Common myeloid progenitor, CD34-positive (primary cell): ENCODE measurements at regions not wholly inside any gene's neighbourhood (a gene's known extent, or its start where the extent isn't known, plus 50 kb on each side); places are given as distances from the start of the nearest gene placed in this dataset.
"Not testable (repeated sequence)": the region's sequence is repeated elsewhere in the genome, so short reads cannot be mapped to it uniquely, and the experiment has no call there.

ENCODE experiments used
- CTCF ChIA-PET: fragments of 350-600 bp; sonication (Branson Sonifier 250); formaldehyde crosslinking; loops from one replicate; lab custom pipeline; 2021; ENCODE audit warnings: antibody characterized with exemption; lab: Charles Lee
- POLR2A ChIA-PET: fragments of 350-600 bp; sonication (Branson Sonifier 250); formaldehyde crosslinking; loops from one replicate; lab custom pipeline; 2021; ENCODE audit warnings: antibody characterized with exemption; lab: Charles Lee
- DNase-seq, 3 donors: peaks; one replicate each; pipeline versions ENCODE4 v3.0.0 to v3.0.0-alpha.2; 2013
- H3K27ac ChIP-seq, 2 experiments: 1 replicate in 1 of 2; 2 replicates in 1 of 2; pipeline ENCODE4 v1.7.0; 2013; ENCODE audit warnings: inconsistent platforms in 2 of 2, low read length in 2 of 2, mild to moderate bottlenecking in 2 of 2, low read depth in 1 of 2, moderate library complexity in 1 of 2; ENCODE audit not compliant: severe bottlenecking in 2 of 2, insufficient read depth in 1 of 2, poor library complexity in 1 of 2
- H3K27me3 ChIP-seq, 5 experiments: replicated peaks in 2 of 5; 1 replicate in 3 of 5; 2 replicates in 2 of 5; pipeline versions ENCODE4 v1.6.1 to v1.7.0; 2013; ENCODE audit warnings: low read length in 4 of 5, mild to moderate bottlenecking in 2 of 5, moderate library complexity in 2 of 5, inconsistent platforms in 1 of 5; ENCODE audit not compliant: insufficient read depth in 5 of 5, control insufficient read depth in 4 of 5
- H3K36me3 ChIP-seq, 4 experiments: 1 replicate in 2 of 4; 2 replicates in 2 of 4; pipeline versions ENCODE4 v1.6.1 to v1.7.0; 2013; ENCODE audit warnings: low read length in 3 of 4, control low read depth in 1 of 4, mild to moderate bottlenecking in 1 of 4; ENCODE audit not compliant: control insufficient read depth in 4 of 4, insufficient read depth in 4 of 4
- H3K4me1 ChIP-seq, 4 experiments: 1 replicate in 3 of 4; 2 replicates in 1 of 4; pipeline versions ENCODE4 v1.6.1 to v1.7.1; 2013; ENCODE audit warnings: low read length in 3 of 4, mild to moderate bottlenecking in 3 of 4, control low read depth in 1 of 4, inconsistent platforms in 1 of 4, moderate library complexity in 1 of 4; ENCODE audit not compliant: control insufficient read depth in 4 of 4, insufficient read depth in 4 of 4; ENCODE audit errors: control extremely low read depth in 1 of 4
- H3K4me3 ChIP-seq, 7 experiments: 1 replicate in 4 of 7; 2 replicates in 3 of 7; pipeline versions ENCODE4 v1.5.1 to v1.7.0; 2013; ENCODE audit warnings: mild to moderate bottlenecking in 7 of 7, low read length in 6 of 7, moderate library complexity in 6 of 7, inconsistent platforms in 2 of 7, low read depth in 2 of 7, control low read depth in 1 of 7; ENCODE audit not compliant: insufficient read depth in 4 of 7, control insufficient read depth in 1 of 7; ENCODE audit errors: extremely low read depth in 1 of 7
- H3K9me3 ChIP-seq, 5 experiments: 1 replicate in 4 of 5; 2 replicates in 1 of 5; pipeline versions ENCODE4 v1.6.1 to v1.7.1; 2013; ENCODE audit warnings: low read length in 4 of 5, mild to moderate bottlenecking in 2 of 5, inconsistent platforms in 1 of 5, low read depth in 1 of 5, moderate library complexity in 1 of 5; ENCODE audit not compliant: control insufficient read depth in 4 of 5, insufficient read depth in 2 of 5; ENCODE audit errors: control extremely low read depth in 1 of 5
- WGBS: methylation state at CpG from one replicate; pipeline ENCODE4 v1.1.5; 2013; ENCODE audit not compliant: insufficient coverage; 5-methylcytosine and 5-hydroxymethylcytosine counted together

GRCh38 chr5:166788050-166788449 is 1503.4 kb upstream of the WWC1 start:
- POLR2A ChIA-PET = no interaction called here
- Histone ChIP-seq H3K4me3 (no peak overlapping the region), H3K27ac (no peak overlapping the region), H3K9me3 (no peaks in the 10 kb centered on the region), H3K36me3 (no peaks in the 10 kb centered on the region), H3K27me3 (no peaks in the 10 kb centered on the region), H3K4me1 (no peaks in the 10 kb centered on the region)
- DNase-seq = no peak
- WGBS = 67% methylated on average over 1 of the region's 1 CpG
- CTCF ChIA-PET = interaction anchor here (0.5 kb wide), 1 partner anchor 14 kb away, joined by 3 read pairs; no protein-coding TSS in a partner anchor

GRCh38 chr5:166795756-166796155 is 1495.7 kb upstream of the WWC1 start:
- Histone ChIP-seq H3K27ac (no peak overlapping the region), H3K36me3 (no peaks in the 10 kb centered on the region), H3K4me1 (no peaks in the 10 kb centered on the region), H3K27me3 (no peaks in the 10 kb centered on the region), H3K4me3 (no peak overlapping the region), H3K9me3 (peaks cover 0 to 2% (median 0%) of the 10 kb centered on the region in 5 experiments)
- POLR2A ChIA-PET = no interaction called here
- CTCF ChIA-PET = no interaction called here
- no peak for DNase-seq
- WGBS = no CpG with 5 or more reads among the region's 3 CpGs

GRCh38 chr5:166803058-166803457 is 1488.4 kb upstream of the WWC1 start:
- Histone ChIP-seq H3K9me3 (peaks cover 0 to 2% (median 0%) of the 10 kb centered on the region in 5 experiments), H3K36me3 (no peaks in the 10 kb centered on the region), H3K4me3 (no peak overlapping the region), H3K27ac (no peak overlapping the region), H3K27me3 (no peaks in the 10 kb centered on the region), H3K4me1 (no peaks in the 10 kb centered on the region)
- CTCF ChIA-PET = no interaction called here
- WGBS = no CpG with 5 or more reads among the region's 1 CpG
- POLR2A ChIA-PET = no interaction called here
- DNase-seq = no peak

- H3K4me3 ChIP-seq, POLR2A ChIA-PET, DNase-seq, H3K9me3 ChIP-seq, H3K36me3 ChIP-seq, H3K4me1 ChIP-seq, H3K27me3 ChIP-seq, H3K27ac ChIP-seq, CTCF ChIA-PET: not testable (repeated sequence)
- 93% methylated on average over 3 of the region's 6 CpGs for WGBS
Measured at GRCh38 chr5:166804223-166804622, 1487.2 kb upstream of the WWC1 start.

- H3K4me3 ChIP-seq, H3K4me1 ChIP-seq, CTCF ChIA-PET, DNase-seq, H3K36me3 ChIP-seq, H3K27ac ChIP-seq, POLR2A ChIA-PET, H3K9me3 ChIP-seq, H3K27me3 ChIP-seq: not testable (repeated sequence)
- WGBS = 97% methylated on average over 5 of the region's 6 CpGs
Measured at GRCh38 chr5:166804693-166805092, 1486.8 kb upstream of the WWC1 start.

GRCh38 chr5:166810093-166810658 is 1481.3 kb upstream of the WWC1 start:
- H3K36me3 ChIP-seq, CTCF ChIA-PET, DNase-seq, H3K9me3 ChIP-seq, H3K4me1 ChIP-seq, H3K27ac ChIP-seq, H3K27me3 ChIP-seq, H3K4me3 ChIP-seq, POLR2A ChIA-PET: not testable (repeated sequence)
- WGBS = 94% methylated on average over 17 of the region's 28 CpGs

GRCh38 chr5:166810721-166811120 is 1480.7 kb upstream of the WWC1 start:
- H3K9me3 ChIP-seq = no peaks in the 10 kb centered on the region
- DNase-seq = no peak
- no peaks in the 10 kb centered on the region for H3K36me3 ChIP-seq
- no peak overlapping the region for H3K4me3 ChIP-seq
- no peak overlapping the region for H3K27ac ChIP-seq
- 97% methylated on average over 3 of the region's 3 CpGs for WGBS
- no peaks in the 10 kb centered on the region for H3K27me3 ChIP-seq
- H3K4me1 ChIP-seq = no peaks in the 10 kb centered on the region
- CTCF ChIA-PET = no interaction called here
- POLR2A ChIA-PET = no interaction called here
